ENCODE measurements at regions not wholly inside any gene's neighbourhood (a gene's known extent, or its start where the extent isn't known, plus 50 kb on each side); places are given as distances from the start of the nearest gene placed in this dataset.
"Not testable (repeated sequence)": the region's sequence is repeated elsewhere in the genome, so short reads cannot be mapped to it uniquely, and the experiment has no call there.

DNA sequence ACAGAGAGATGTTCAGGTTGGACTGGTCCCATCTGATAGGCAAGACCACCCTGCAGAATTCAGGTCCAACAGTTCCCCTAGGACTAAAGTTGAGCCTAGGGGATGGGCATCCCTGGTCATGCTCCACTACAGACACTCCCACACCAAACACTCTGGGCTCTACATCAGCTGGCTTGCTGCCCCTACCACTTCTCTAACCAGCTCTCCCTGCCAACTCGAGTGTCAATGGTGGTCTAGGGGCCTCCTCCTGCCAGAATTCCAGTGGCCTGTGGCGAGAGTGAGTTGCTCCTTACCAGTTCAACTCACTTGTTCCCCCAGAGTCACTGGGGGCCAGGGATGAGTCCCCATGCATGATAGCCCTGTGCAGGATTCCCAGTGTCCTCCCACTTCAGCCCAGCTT lies 316.2 kb upstream of the PPP2R3A start:
- no peak for DNase-seq

DNA sequence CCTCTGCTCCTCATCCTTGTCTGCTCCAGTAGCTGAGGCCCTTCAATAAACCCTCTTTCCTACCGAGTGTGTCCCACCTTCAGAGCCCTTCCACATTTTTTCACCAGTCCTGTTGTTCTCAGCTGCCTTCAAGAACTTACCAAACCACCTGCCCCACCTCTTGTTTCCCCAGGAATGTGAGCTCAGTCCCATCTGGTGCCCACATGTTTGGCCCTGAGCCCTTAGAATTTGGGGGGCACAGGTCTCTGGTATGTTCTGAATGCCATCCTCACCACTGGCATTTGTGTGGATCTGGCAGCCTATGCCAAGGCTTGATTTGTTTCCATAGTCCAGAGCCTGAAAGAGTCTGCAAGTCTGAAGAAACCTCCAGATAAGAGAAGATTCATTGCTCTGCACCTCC lies 315.2 kb upstream of the PPP2R3A start:
- DNase-seq = no peak

DNA sequence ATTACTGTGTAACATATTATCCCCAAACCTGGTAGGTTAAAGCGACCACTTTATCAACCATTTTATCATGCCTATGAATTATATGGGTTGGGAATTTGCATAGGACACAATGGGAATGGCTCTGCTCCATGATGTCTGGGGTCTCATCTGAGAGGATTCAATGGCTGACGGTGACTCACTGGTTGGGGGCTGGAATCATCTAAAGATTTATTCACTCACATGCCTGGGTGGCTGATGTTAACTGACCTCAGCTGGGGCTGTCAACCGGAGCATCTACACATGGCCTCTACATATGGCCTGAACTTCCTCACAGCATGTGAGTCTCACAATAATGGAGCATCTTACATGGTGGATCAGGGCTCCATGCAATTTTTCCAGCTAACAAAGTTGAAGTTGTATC lies 313.1 kb upstream of the PPP2R3A start:
- no peak for DNase-seq

DNA sequence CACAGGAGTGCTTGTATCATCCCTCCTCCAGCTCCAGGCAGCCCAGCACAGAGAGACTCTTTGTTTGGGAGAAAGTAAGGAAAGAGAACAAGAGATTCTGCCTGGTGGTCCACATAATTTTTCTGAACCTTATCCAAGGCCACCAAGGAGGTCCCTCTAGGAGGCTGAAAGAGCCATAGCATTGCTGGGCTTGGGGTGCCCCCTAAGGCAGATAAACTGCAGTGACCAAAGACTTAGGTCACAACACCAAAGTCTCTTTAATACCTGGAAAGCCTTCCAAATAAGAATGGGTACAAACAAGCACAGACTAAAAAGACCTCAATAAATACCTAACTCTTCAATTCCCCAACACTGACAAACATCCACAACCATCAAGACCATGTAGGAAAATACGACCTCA lies 310.2 kb upstream of the PPP2R3A start:
- DNase-seq = no peak

DNA sequence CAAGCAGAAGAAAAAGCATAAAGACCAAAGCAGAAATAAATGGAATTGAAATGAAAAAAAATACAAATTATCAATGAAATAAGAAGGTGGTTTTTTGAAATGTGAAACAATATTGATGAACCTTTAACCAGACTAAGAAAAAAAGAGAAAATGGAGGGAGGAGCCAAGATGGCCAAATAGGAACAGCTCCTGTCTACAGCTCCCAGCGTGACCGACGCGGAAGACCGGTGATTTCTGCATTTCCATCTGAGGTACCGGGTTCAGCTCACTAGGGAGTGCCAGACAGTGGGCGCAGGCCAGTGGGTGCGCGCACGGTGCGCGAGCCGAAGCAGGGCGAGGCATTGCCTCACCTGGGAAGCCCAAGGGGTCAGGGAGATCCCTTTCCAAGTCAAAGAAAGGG lies 307.1 kb upstream of the PPP2R3A start:
- not testable (repeated sequence) for DNase-seq

DNA sequence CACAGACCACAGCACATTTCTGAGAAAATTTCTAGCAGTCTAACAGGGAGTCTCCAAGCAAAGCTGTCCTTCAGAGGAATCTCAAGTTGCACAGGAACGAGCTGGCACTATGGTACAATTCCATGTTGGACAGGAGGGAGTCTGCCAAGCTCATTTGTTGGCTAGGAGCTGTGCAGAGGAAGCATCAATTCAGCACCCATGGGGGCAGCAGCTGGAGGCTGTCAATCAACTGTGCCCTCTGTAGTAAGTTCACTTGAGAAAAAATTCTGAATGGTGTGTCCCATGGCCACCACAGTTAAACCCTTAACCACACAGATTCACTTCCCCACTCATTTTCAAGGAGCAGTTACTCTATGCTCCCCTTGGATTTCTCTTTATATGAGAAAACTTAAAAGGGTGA lies 298.5 kb upstream of the PPP2R3A start:
- DNase-seq = no peak

DNA sequence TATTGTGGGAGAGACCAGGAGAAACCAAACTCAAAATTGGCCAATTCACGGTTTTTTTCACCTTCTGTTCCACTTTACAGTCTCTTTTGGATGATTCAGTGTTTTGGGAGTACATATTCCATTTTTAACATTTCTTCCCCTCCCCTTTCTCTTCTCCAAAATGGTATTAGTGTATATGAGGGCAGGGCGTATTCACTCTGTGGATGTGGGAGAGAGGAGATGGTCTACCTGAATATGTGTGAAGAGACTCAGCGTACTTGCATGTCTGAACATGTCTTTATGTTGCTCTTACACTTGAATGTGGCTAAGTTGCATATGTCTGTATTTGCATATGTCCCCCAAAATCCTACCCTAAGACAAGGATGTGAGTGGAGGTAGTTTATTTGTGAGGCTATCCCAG lies 291.0 kb upstream of the PPP2R3A start:
- no peak for DNase-seq

DNA sequence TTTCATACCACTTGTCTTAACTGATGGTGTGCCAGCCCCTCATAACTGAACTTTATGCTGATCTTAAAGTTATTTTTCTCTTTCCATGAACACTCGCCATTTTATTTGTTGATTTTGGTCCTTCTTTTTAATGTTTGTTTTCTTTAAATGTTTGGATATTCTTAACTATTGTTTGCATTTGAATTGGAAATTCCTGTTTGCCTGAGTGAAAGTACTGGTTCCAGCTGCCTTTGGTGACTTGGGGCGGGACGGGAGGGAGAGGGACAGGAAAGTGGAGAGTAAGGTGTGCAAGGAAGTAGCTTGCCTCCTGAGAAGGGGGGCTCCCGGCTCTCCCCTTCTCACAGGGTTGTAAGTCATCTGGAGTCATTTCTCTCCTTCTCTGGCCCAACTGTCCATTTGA lies 287.1 kb upstream of the PPP2R3A start:
- no peak for DNase-seq

DNA sequence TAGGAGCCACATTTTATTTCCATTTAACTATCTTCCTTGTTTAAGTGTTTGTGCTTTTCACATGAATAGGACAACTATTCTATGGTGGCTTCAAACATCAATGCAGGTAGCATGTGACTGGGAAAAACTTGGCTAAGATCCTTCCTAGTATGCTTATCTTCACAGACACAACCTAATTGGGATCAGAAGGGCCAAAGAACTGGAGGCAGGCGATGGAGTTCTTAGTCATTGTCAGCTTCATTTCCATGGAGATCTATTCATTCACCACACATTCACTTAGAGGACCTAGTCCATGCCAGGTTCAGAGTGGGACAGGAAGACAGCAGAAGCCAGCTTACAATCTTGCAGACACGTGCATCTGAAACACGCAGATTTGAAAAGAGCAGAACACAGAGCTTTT lies 277.5 kb upstream of the PPP2R3A start:
- no peak for DNase-seq

DNA sequence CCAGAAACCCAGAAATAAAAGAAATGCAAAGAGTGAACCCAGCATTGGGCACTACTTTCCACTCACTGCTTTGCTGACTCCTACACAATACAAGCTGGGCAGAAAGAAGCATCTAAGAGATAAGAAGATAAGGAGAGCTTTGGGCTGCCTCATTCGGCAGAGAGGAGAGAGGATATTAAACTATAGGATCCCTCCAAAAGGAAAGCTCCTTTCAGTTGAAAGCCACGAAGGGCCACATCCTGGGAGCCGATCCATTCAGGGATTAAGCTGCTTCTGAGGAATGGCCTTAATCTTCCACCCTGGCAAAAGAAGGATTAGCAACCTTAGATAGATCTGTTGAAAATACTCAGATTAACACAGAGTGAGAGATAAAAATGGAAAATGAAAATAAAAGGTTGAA lies 274.9 kb upstream of the PPP2R3A start:
- DNase-seq = no peak

DNA sequence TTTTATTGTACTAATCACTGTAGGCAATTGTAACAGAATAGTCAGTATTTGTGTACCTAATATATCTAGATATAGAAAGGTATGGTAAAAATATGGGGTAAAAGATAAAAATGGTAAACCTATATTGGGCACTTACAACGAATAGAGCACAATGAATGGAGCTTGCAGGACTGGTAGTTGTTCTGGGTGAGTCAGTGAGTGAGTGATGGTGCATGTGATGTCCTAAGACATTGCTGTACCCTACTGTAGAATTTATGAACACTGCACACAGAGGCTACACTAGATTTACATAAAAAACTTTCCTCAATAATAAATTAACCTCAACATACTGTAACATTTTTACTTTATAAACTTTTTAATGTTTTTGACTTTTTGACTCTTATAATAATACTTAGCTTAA lies 274.3 kb upstream of the PPP2R3A start:
- DNase-seq = no peak

DNA sequence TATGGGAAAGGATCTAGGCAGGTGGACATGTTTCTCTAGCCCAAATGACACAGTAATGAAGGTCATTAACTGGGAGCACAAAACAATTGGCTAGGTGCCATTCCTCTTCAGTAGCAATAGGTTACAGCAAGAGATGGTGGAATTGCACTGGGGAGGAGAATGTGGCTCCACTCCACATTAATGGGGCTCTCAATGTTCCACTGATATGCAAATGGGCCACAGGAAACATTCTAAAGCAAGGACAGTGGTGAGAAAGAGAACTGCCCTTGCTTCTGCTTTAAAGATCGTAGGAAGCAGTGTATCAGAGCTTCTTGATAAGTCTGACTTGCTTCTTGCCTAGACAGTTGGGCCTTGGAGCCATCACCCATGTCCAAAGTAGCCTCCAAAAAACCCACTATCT lies 271.4 kb upstream of the PPP2R3A start:
- DNase-seq = no peak

DNA sequence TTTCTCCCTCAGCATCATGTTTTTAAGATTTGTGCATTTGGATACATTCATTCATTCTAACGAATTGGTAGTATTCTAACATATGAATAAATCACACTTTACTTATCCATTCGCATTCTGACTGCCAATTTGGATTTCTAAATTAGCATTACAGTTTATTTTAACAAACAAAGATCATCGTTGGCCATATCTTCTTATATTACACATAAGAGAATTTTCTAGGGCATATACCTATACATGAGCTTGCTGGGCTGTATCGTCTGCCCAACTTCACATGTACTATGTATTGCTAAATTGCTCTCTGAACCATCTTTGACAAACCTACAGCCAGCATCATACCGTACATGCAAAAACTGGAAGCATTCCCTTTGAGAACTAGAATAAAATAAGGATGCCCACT lies 265.8 kb upstream of the PPP2R3A start:
- DNase-seq = no peak

DNA sequence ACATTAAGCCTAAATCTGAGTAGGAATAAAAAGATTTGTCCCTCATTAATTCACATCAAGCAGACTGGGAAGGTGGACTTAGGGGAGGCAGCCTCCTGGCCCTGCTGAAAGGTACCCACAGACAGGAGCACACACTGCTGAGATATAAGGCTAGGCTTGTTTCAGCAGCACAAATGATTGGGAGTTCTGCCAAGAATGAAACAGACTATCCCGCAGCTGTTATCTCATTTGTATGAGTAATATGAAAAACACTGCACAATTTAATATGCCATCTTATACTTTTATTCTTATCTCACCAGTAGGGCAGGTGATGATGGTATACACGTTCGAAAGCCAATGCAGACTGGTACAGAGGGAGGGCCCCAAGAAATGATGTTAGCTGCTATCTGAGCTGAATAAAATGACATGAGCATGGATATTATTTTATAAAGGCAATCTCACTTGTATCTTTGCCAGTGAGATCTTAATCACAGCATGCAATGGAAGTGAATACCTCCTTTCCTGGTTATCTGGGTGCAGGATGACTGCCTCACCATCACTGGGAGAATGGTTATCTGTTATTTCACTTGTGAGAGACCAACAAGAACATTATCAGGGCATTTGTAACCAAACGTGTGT lies 258.7 kb upstream of the PPP2R3A start:
- no peak for DNase-seq

DNA sequence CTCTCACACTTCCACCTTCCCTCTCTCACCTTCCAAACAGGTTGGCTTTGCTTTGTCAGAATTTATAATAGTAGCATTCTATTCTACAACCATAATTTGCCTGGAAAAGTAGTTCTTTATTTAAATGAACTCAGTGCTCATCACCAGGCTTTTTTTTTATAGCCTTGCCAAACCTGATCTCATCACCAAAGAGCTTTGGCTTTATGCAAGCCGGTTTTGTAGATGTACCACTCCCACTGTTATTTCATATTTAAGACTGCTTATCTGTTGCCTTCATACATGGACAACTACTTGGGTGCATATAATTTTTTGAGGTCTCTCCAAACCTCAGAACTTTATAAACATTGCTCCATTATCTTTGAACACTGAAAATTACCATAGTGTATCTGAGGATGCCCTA lies 246.1 kb upstream of the PPP2R3A start:
- DNase-seq = no peak

DNA sequence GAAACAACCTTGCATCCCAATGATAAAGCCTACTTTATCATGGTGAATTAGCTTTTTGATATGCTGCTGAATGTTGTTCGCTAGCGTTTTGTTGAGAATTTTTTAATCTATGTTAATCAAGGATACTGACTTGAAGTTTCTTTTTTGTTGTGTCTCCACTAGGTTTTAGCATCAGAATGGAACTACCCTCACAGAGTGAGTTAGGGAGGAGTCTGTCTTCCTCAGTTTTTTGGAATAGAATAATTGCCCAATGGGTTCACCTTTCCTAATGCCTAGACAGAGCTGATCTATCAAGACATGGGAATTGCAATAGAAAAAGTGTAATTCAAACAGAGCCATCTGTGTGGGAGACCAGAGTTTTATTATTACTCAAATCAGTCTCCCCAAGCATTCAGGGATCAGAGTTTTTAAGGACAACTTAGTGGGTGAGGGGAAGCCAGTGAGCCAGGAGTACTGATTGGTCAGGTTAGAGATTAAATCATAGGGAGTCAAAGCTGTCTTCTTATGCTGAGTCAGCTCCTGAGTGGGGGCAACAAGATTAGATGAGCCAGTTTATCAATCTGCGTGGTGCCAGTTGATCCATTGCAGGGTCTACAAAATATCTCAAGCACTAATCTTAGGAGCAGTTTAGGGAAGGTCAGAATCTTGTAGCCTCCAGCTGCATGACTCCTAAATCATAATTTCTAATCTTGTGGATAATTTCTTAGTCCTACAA lies 237.4 kb upstream of the PPP2R3A start:
- DNase-seq = no peak

DNA sequence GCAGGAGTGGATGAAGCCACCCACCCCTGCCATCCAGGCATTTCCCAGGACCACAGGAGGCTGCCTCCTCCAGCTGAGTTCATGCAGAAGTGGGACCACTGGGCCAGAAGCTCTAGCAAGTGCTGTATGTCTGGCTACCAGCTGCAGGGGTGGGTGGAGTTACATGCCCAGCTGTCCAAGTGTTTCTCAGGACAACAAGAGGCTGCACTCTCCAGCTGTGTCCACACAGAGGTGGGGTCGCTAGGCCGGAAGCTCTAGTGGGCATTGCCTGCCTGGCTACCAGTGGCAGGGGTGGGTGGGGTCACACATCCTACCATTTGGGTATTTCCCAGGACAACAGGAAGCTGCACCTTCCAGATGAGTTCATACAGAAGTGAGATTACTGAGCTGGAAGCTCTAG lies 234.0 kb upstream of the PPP2R3A start:
- no peak for DNase-seq

DNA sequence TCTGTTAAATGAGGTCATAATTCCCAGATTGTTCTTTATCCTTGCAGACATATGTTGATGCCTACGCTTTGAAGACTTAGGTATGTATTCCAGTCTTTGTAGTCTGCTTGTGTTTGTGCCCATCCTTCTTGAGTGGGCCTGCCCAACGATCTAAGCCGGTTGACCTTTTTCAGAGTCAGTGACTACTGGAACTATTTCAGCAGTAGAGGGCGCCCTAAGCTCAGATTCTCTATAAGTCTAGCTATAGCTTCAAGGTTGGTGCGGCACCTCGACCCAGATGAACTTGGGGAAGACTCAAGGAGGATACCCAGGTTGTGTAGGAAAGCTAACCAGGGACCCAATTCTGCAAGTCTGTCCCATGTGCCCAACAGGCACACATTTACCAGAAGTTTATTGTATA lies 228.8 kb upstream of the PPP2R3A start:
- no peak for DNase-seq

DNA sequence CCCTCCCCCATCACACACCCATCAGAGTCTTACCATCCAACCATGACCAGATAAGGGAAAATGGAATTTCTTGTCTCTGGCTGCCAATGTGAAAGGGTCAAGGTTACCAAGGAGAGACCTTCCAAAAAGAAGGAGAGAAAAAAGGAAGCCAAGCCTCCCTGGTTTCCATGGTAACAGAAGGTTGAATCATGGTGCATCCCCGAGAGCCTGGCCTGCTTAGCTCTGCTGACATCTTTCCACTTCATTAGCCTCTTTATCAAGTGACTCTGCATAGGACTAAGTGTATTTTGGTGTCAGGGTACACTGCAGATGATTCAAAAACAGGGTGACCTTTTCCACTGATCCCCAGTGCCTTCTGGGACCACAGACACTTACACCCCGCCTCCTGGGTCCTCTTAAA lies 225.7 kb upstream of the PPP2R3A start:
- DNase-seq = no peak

DNA sequence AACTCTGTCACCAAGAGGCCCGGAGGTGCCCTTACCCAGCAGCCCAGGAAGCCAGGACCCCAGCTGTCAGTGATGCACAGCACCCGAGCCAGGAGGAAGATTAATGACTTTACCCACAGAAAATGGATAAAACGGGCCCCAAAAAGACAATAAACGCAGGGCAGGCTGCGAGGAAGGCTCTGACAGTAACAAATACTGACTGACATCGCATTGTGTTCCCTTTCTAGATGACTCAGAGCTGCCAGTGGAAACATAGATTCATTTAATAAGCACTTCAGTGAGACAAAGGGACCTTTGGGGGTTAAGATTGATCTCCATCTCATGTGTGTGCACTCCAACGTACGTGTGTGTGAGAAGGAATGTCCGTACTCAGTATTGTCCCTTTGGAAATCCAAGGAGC lies 225.3 kb upstream of the PPP2R3A start:
- no peak for DNase-seq

DNA sequence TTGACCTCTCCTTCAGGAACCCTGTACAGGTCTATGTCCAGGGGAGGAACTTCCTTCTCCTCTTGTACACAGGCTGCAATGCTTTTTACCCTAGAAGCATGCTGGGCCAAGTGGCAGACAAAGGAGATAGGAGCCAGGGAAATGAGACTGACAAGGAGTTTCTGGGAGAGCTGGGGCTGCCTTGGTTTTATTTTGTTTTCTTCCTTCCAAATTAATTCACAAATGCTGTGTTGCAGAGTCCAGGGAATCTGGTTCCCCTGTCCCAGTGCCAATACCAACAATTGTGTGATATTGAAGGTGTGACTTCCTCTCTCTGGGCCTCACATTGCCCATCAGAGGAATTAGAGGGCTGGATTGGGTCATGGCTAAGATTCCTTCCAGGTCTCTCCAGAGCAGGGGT lies 224.8 kb upstream of the PPP2R3A start:
- no peak for DNase-seq

DNA sequence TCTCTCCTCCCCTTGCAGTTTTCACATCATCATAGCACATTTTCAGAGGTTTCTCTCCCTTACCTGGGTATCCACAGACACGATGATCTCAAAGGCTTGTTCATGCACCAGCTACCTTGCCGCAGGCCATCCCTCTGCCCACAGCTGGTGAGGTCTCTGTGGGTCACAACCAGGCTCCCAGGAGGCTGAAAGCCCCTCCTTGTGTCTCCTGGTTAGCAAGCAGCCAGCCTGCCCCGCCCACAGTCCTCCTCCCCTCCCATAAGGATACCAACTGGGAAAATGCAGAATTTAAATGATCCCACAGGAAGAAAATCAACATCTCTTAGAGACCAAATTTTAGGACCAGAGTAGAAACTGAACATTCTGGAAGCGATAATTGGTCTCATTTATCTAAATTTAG lies 213.5 kb upstream of the PPP2R3A start:
- DNase-seq = no peak

DNA sequence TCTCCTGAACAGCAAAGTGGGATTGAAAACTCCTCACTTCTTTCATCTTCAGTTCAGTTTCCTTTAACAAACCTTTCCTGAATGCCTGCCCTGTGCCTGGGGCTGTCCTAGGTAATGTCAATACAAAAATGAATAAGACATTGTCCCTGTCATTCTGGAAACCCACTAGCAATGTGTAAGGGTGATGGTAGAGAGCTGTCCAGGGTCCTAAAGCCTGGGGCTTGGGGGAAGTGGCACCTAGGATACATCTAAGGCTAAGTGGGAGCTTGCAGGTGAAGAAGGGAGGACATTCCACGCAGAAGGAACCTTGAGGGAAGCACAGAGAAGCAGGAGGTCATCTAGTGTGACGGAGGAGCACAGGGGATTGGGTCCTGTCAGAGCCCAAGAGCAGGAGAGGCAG lies 212.7 kb upstream of the PPP2R3A start:
- no peak for DNase-seq

DNA sequence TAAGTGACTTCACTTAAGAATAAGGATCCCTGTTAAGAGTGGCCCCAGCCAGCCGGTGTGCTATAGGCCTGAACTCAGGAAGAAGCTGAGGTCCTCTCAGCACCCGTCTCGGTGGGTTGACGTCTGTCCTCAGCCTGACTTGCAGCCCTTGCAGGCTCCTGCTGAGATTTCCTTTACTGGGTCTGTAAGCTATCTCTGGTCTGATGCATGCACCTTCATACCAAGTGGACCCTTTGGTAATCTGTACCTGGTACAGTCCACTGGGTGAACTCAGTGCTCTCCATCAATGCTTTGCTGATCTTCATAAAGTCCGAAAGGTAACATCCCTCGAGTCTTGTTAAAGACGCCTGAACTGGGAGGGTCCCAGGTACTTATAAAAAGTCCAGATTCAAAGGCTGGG lies 212.0 kb upstream of the PPP2R3A start:
- DNase-seq = no peak
